Skeletal muscle satellite cell (primary cell): ENCODE measurements at regions not wholly inside any gene's neighbourhood (a gene's known extent, or its start where the extent isn't known, plus 50 kb on each side); places are given as distances from the start of the nearest gene placed in this dataset.

Source experiments
- H3K27me3 ChIP-seq: 2 replicates; pipeline ENCODE4 v1.7.0; 2013; ENCODE audit warnings: low read length; ENCODE audit not compliant: control insufficient read depth, insufficient read depth
- H3K36me3 ChIP-seq: 2 replicates; pipeline ENCODE4 v1.7.0; 2013; ENCODE audit warnings: mild to moderate bottlenecking, control low read depth, low read length; ENCODE audit not compliant: insufficient read depth
- H3K4me1 ChIP-seq: 2 replicates; pipeline ENCODE4 v1.7.0; 2013; ENCODE audit warnings: low read length; ENCODE audit not compliant: control insufficient read depth, insufficient read depth
- H3K4me2 ChIP-seq: 2 replicates; pipeline ENCODE4 v1.7.0; 2013; ENCODE audit warnings: mild to moderate bottlenecking, low read length
- H3K4me3 ChIP-seq: 2 replicates; pipeline ENCODE4 v1.7.0; 2013; ENCODE audit warnings: low read length
- H3K9ac ChIP-seq: 2 replicates; pipeline ENCODE4 v1.7.0; 2013; ENCODE audit warnings: mild to moderate bottlenecking, low read depth, low read length, moderate library complexity
- H3K9me3 ChIP-seq: replicated peaks from 2 replicates; pipeline ENCODE4 v1.7.0; 2013; ENCODE audit warnings: mild to moderate bottlenecking, control low read depth, low read length

GRCh38 chr5:62137628-62138027, 168.4 kb upstream of the KIF2A start:
- peaks cover 28% of the 10 kb centered on the region for H3K27me3 ChIP-seq
- H3K4me1 ChIP-seq: peaks cover 3% of the 10 kb centered on the region
- H3K4me3 ChIP-seq: no peak overlapping the region
- H3K4me2 ChIP-seq: no peak overlapping the region
- H3K9me3 ChIP-seq: no peaks in the 10 kb centered on the region
- H3K9ac ChIP-seq: no peak overlapping the region
- H3K36me3 ChIP-seq: no peaks in the 10 kb centered on the region

DNA sequence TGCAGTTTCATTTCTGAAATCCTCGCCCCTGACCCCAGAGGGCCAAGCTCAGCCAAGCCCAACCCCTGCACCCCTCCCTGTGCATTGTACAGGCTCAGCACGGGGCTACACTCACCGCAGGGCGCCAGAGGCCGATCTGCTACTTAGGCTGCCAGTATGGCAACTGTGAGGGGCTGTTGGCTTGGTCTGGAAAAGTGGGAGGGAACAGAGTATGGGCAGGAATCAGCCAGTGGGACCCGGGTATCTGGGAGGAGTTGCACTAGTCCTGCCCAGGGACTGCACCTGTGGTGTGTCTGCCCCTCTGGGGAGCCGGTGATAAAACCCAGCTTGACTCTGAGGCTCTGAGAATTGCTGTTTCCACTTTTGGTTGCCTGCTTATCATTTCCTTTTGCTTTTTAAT, 167.4 kb upstream of the KIF2A start:
- no peaks in the 10 kb centered on the region for H3K36me3 ChIP-seq
- no peak overlapping the region for H3K4me3 ChIP-seq
- no peak overlapping the region for H3K4me2 ChIP-seq
- peaks cover 28% of the 10 kb centered on the region for H3K27me3 ChIP-seq
- no peaks in the 10 kb centered on the region for H3K9me3 ChIP-seq
- peaks cover 3% of the 10 kb centered on the region for H3K4me1 ChIP-seq
- H3K9ac ChIP-seq: no peak overlapping the region

DNA sequence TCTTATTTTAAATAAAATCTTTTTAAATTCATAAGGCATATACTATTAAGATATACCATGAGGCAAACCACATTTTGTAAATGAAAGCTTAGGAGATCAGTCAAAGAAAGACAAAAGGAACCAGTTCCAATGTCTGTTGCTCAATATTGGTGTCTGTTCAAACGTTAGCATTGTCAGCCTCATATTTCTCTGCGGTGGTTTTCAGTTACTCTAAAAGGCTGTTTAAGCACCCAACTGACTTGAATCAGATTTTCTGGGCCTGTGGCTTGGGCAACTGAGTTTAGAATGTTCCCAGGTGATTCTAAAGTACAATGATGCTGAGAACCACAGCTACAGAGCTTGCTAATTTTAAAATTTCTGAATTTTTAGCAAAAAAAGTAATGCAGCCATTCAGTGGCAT, 166.3 kb upstream of the KIF2A start:
- no peak overlapping the region for H3K4me2 ChIP-seq
- no peaks in the 10 kb centered on the region for H3K36me3 ChIP-seq
- peaks cover 31% of the 10 kb centered on the region for H3K27me3 ChIP-seq
- no peak overlapping the region for H3K9ac ChIP-seq
- H3K4me1 ChIP-seq: peaks cover 13% of the 10 kb centered on the region
- no peaks in the 10 kb centered on the region for H3K9me3 ChIP-seq
- H3K4me3 ChIP-seq: no peak overlapping the region

- no peak overlapping the region for H3K4me3 ChIP-seq
- H3K9me3 ChIP-seq: no peaks in the 10 kb centered on the region
- no peak overlapping the region for H3K4me2 ChIP-seq
- H3K9ac ChIP-seq: no peak overlapping the region
- H3K36me3 ChIP-seq: no peaks in the 10 kb centered on the region
- H3K4me1 ChIP-seq: peaks cover 13% of the 10 kb centered on the region
- H3K27me3 ChIP-seq: peaks cover 18% of the 10 kb centered on the region
These were observed 163.7 kb upstream of the KIF2A start for GRCh38 chr5:62142351-62142750.

- no peaks in the 10 kb centered on the region for H3K9me3 ChIP-seq
- H3K9ac ChIP-seq: no peak overlapping the region
- peak overlapping the region; percentile 11 for H3K4me3 ChIP-seq
- no peaks in the 10 kb centered on the region for H3K36me3 ChIP-seq
- H3K4me2 ChIP-seq: peak overlapping the region; percentile 62
- H3K27me3 ChIP-seq: peaks cover 12% of the 10 kb centered on the region
- peaks cover 13% of the 10 kb centered on the region for H3K4me1 ChIP-seq
These were observed 162.5 kb upstream of the KIF2A start for GRCh38 chr5:62143268-62144229.

DNA sequence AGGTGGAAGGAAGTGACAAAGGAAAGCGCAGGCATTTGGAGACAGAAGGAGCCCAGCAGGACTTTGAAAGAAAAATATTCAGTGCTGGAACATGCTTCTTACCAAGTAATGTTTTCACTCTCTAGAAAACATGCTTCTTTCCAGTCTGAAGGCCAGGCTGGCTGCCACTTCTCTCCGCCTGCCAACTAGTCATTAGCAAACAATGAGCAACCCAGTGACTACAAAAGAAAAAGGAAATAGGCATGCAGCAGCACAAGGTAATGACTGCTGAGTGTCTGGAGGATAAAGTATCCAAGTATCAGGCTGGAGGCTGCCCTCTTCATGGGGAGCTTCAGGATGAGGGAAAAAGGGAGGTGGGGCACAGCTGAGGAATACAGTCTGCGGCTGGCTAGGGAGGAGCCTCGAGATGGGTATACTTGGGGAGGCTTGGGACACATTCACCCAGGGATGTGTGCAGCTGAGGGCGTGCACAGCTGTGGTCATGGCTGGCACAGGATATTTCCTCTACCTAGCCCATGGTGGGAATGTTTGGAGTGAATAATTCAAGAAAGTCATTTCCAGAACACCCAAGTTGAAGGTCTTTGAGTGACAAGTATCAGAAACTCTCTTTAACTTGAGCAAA, 161.5 kb upstream of the KIF2A start:
- Histone ChIP-seq H3K4me1 (peaks cover 13% of the 10 kb centered on the region), H3K36me3 (no peaks in the 10 kb centered on the region), H3K27me3 (peaks cover 5% of the 10 kb centered on the region), H3K9ac (no peak overlapping the region), H3K4me3 (no peak overlapping the region), H3K4me2 (no peak overlapping the region), H3K9me3 (no peaks in the 10 kb centered on the region)

DNA sequence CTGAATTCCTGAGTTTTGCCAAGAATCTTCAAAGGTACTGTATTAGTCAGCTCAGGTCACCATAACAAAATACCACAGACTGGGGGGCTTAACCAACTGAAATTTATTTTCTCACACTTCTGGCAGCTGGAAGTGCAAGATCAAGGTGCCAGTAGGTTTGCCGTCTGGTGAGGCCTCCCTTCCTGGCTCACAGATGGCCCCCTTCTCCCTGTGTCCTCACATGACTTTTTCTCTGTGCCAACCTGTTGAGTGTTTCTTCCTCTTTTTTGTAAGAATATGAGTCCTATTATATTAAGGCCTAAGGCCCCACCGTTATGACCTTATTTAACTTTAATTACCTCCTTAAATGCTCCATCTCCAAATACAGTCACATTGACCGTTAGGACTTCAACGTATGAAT, 156.1 kb upstream of the KIF2A start:
- H3K27me3 ChIP-seq: peaks cover under 1% of the 10 kb centered on the region
- H3K4me3 ChIP-seq: no peak overlapping the region
- no peaks in the 10 kb centered on the region for H3K36me3 ChIP-seq
- no peak overlapping the region for H3K9ac ChIP-seq
- H3K4me2 ChIP-seq: no peak overlapping the region
- peaks cover 3% of the 10 kb centered on the region for H3K4me1 ChIP-seq
- no peaks in the 10 kb centered on the region for H3K9me3 ChIP-seq

DNA sequence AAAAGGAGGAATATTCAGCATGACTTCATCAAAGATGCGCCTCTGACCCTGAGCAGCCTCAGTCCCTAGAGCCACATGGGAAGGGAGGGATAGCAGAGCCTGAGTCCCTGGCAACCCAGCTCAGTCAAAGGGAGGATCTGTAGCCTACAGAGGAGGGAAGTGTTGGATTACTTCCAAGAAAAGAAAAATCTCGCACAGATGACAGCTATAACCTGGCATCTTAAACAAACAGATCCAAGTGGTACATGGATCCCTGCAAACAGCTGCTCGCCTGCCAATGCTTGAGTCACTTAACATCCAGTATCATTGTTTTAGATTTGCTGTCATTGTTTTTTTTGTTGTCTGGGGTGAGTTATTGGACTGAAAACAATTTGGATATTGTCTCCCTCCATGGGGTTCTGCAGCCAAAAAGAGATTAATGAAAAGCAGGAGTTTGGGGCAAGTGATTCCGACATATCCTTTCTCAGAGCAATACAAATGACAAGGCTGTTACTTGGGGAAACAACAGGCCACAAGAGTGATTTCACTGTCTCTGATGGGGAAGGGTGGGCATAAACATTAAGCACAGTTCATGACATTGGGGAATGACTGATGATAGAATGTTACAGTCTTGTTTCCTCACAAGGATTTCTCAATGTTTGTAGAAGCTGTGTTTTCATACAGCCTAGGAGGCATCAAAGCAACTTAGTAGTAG, 153.5 kb upstream of the KIF2A start:
- Histone ChIP-seq H3K4me3 (no peak overlapping the region), H3K27me3 (no peaks in the 10 kb centered on the region), H3K9me3 (no peaks in the 10 kb centered on the region), H3K4me2 (no peak overlapping the region), H3K36me3 (no peaks in the 10 kb centered on the region), H3K4me1 (peaks cover 3% of the 10 kb centered on the region), H3K9ac (no peak overlapping the region)

DNA sequence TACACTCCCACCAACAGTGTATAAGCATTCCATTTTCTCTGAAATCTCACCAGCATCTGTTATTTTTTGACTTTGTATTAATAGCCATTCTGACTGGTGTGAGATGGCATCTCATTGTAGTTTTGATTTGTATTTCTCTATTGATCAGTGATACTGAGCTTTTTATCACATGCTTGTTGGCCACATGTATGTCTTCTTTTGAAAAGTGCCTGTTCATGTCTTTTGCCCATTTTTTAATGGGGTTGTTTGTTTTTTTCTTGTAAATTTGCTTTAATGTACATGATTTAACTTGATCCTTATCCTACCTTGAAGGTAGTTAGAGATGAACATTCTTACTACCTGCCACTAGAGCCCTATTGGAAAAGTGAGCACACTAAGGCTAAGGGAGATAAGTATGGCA, 151.2 kb upstream of the KIF2A start:
- Histone ChIP-seq H3K36me3 (no peaks in the 10 kb centered on the region), H3K4me2 (no peak overlapping the region), H3K27me3 (no peaks in the 10 kb centered on the region), H3K4me1 (peaks cover 3% of the 10 kb centered on the region), H3K4me3 (no peak overlapping the region), H3K9ac (no peak overlapping the region), H3K9me3 (no peaks in the 10 kb centered on the region)

DNA sequence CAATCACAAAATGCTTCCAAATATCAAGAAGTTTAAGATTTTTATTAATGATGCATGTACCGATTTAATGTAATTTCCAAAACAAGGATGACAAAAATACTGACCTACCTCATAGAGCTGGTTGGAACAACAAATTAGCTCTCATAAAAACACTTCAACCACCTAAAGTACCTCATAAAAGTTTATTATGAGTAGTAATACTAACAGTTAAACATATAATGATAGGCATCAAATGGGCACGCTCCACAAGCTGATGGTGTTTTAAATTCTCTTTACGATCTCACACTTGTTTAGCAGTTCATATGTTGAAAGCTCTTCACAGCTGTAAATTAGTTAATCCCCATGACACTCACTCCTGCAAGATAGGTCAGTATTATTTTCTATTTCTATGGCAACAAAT, 150.0 kb upstream of the KIF2A start:
- Histone ChIP-seq H3K4me3 (no peak overlapping the region), H3K27me3 (no peaks in the 10 kb centered on the region), H3K4me1 (peaks cover 3% of the 10 kb centered on the region), H3K4me2 (no peak overlapping the region), H3K36me3 (no peaks in the 10 kb centered on the region), H3K9ac (no peak overlapping the region), H3K9me3 (no peaks in the 10 kb centered on the region)

DNA sequence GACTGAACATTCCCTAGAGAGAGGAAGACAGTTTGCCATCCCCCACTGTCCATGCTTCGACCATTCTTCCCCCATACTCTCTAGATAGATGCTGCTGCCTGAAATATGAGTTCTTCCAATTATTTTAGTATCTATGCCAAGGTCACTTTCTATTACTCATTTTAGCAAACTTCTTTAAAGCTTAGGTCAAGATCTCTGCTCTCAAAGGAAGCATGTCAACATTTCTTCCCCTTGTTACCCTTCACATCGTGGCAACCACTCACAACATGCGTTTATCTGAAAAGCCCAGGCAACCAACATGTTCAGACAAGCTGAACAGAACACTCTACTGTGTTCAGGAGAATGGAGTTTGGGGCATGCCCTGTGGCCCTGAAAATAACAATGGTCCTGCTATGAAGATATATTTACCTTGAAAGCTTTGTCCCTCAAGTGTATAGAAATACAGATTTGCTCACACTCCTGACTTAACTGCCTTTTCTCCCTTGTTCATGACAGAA, 138.4 kb upstream of the KIF2A start:
- no peak overlapping the region for H3K9ac ChIP-seq

More for the DNA sequence above, 138.4 kb upstream of the KIF2A start:
- peaks cover 15% of the 10 kb centered on the region for H3K27me3 ChIP-seq
- no peaks in the 10 kb centered on the region for H3K9me3 ChIP-seq
- H3K4me2 ChIP-seq: no peak overlapping the region
- no peaks in the 10 kb centered on the region for H3K4me1 ChIP-seq
- no peaks in the 10 kb centered on the region for H3K36me3 ChIP-seq
- H3K4me3 ChIP-seq: no peak overlapping the region
